Osteoblast (primary cell): ENCODE measurements at regions not wholly inside any gene's neighbourhood (a gene's known extent, or its start where the extent isn't known, plus 50 kb on each side); places are given as distances from the start of the nearest gene placed in this dataset.
"Not testable (repeated sequence)": the region's sequence is repeated elsewhere in the genome, so short reads cannot be mapped to it uniquely, and the experiment has no call there.

Experiments
- DNase-seq: peaks from one replicate; pipeline ENCODE4 v3.0.0; 2011; ENCODE audit warnings: low spot score, mixed read lengths; ENCODE audit not compliant: insufficient read length; ENCODE audit errors: missing footprints
- H2AFZ ChIP-seq: 2 replicates; pipeline ENCODE4 v1.6.0; 2011; ENCODE audit warnings: mild to moderate bottlenecking, low read length
- H3K27ac ChIP-seq: 2 replicates; pipeline ENCODE4 v1.5.1; 2011; ENCODE audit warnings: mild to moderate bottlenecking, low read depth, low read length, moderate library complexity
- H3K27me3 ChIP-seq: 2 replicates; pipeline ENCODE4 v1.6.0; 2012; ENCODE audit warnings: mild to moderate bottlenecking, control low read depth, inconsistent platforms, low read length, moderate library complexity; ENCODE audit not compliant: insufficient read depth
- H3K36me3 ChIP-seq: 2 replicates; pipeline ENCODE4 v1.5.1; 2011; ENCODE audit warnings: mild to moderate bottlenecking, low read length, control low read depth, moderate library complexity; ENCODE audit not compliant: insufficient read depth
- H3K4me1 ChIP-seq: 2 replicates; pipeline ENCODE4 v1.5.1; 2011; ENCODE audit warnings: mild to moderate bottlenecking, low read length, control low read depth, moderate library complexity; ENCODE audit not compliant: insufficient read depth
- H3K4me2 ChIP-seq: 2 replicates; pipeline ENCODE4 v1.6.0; 2011; ENCODE audit warnings: mild to moderate bottlenecking, low read length; ENCODE audit not compliant: insufficient read depth
- H3K4me3 ChIP-seq: fragments of 200-600 bp; sonication (generic); 3 replicates; pipeline ENCODE4 v1.5.1; 2012; ENCODE audit warnings: mild to moderate bottlenecking, low read length, inconsistent platforms; ENCODE audit not compliant: insufficient read depth
- H3K79me2 ChIP-seq: 2 replicates; pipeline ENCODE4 v1.6.0; 2012; ENCODE audit warnings: mild to moderate bottlenecking, low read length, control low read depth, inconsistent platforms; ENCODE audit not compliant: insufficient read depth
- H3K9me3 ChIP-seq: 2 replicates; pipeline ENCODE4 v1.5.1; 2011; ENCODE audit warnings: low read depth, low read length, control low read depth
- H4K20me1 ChIP-seq: 2 replicates; pipeline ENCODE4 v1.6.0; 2012; ENCODE audit warnings: mild to moderate bottlenecking, low read length, control low read depth; ENCODE audit not compliant: insufficient read depth
- TF ChIP-seq, protein P1 (sequence below): IDR thresholded peaks from 2 replicates; pipeline ENCODE4 v1.5.1; 2011; ENCODE audit warnings: mild to moderate bottlenecking, low read depth, low read length, moderate library complexity; ENCODE audit errors: extremely low read depth

DNA sequence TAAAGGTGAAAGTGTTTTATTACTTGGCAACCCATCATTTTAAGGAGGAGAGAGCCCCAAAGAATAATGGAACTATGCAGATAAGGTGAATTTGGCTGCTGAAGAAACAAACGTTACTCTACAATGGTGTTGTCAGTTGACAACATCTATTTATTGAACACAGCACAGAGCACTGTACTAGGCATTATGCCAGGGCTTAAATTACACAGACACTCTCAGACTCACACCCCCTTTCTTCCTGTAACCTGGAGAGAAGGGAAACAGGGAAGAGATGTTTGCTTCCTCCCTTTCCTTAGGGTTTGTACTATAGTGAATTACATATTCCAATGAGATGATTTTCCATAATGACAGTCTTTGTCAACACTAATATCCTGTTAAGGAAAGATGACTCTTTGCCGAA, 94.0 kb upstream of the ATP5MC3 start:
- Histone ChIP-seq H3K27me3 (peaks cover 4% of the 10 kb centered on the region), H3K79me2 (no peaks in the 10 kb centered on the region), H4K20me1 (no peaks in the 10 kb centered on the region), H3K4me1 (no peaks in the 10 kb centered on the region), H3K4me3 (no peak overlapping the region), H3K36me3 (no peaks in the 10 kb centered on the region), H3K4me2 (no peak overlapping the region), H3K9me3 (no peaks in the 10 kb centered on the region), H2AFZ (no peak overlapping the region), H3K27ac (no peak overlapping the region)
- no peak for DNase-seq
- TF ChIP-seq, protein P1, sequence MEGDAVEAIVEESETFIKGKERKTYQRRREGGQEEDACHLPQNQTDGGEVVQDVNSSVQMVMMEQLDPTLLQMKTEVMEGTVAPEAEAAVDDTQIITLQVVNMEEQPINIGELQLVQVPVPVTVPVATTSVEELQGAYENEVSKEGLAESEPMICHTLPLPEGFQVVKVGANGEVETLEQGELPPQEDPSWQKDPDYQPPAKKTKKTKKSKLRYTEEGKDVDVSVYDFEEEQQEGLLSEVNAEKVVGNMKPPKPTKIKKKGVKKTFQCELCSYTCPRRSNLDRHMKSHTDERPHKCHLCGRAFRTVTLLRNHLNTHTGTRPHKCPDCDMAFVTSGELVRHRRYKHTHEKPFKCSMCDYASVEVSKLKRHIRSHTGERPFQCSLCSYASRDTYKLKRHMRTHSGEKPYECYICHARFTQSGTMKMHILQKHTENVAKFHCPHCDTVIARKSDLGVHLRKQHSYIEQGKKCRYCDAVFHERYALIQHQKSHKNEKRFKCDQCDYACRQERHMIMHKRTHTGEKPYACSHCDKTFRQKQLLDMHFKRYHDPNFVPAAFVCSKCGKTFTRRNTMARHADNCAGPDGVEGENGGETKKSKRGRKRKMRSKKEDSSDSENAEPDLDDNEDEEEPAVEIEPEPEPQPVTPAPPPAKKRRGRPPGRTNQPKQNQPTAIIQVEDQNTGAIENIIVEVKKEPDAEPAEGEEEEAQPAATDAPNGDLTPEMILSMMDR: no peak

DNA sequence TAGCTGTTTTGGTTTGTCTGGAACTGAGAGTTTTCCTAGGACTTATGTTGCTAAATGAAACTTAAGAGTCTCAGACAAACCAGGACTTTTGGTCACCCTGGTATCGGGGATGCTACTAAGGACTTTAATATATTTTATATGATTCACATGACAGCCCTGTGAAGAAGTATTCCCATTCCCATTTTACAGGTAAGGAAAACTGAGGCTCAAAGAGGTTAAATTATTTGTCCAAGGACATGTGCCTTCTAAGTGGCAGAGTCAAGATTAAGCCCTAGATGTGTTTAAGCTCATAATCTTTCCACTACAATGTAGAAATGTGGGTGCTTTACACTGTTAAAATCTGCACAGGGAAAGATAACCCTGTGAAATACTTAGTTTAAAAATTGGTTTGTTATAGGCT, 77.7 kb upstream of the ATP5MC3 start:
- TF ChIP-seq, protein P1: no peak
- no peaks in the 10 kb centered on the region for H3K36me3 ChIP-seq

DNA sequence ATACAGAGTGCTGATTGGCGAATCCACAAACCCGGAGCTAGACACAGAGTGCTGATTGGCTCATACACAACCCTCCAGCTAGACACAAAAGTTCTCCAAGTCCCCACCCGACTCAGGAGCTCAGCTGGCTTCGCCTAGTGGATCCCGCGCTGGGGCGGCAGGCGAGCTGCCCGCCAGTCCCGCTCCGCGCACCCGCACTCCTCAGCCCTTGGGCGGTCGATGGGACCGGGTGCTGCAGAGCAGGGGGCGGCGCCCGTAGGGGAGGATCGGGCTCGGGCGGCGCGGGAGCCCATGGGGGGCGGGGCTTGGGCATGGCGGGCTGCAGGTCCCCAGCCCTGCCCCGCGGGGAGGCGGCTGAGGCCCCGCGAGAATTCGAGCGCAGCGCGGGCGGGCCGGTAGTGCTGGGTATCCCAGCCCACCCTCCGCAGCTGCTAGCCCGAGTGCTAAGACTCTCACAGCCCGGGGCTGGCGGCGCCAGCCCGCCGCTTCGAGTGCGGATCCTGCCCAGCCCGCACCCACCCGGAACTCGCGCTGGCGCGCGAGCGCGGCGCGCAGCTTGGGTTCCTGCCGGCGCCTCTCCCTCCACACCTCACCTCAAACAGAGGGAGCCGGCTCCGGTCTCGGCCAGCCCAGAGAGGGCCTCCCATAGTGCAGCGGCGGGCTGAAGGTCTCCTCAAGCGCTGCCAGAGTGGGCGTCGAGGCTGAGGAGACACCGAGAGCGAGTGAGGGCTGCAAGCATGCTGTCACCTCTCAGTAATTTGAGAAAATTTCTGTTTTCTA, 75.5 kb upstream of the ATP5MC3 start:
- Histone ChIP-seq H3K36me3 (no peaks in the 10 kb centered on the region), H3K4me2 (no peak overlapping the region), H3K27me3 (peaks cover 5% of the 10 kb centered on the region), H3K27ac (no peak overlapping the region), H3K4me1 (no peaks in the 10 kb centered on the region), H3K9me3 (no peaks in the 10 kb centered on the region), H4K20me1 (no peaks in the 10 kb centered on the region), H2AFZ (no peak overlapping the region), H3K79me2 (no peaks in the 10 kb centered on the region), H3K4me3 (no peak overlapping the region)
- TF ChIP-seq, protein P1: no peak
- DNase-seq: no peak

More for the DNA sequence above, 77.7 kb upstream of the ATP5MC3 start:
- no peaks in the 10 kb centered on the region for H3K79me2 ChIP-seq
- no peak overlapping the region for H3K27ac ChIP-seq
- no peaks in the 10 kb centered on the region for H3K4me1 ChIP-seq
- H3K4me2 ChIP-seq: no peak overlapping the region
- H2AFZ ChIP-seq: no peak overlapping the region
- no peaks in the 10 kb centered on the region for H3K9me3 ChIP-seq
- no peaks in the 10 kb centered on the region for H3K27me3 ChIP-seq
- DNase-seq: peak; percentile 72
- H3K4me3 ChIP-seq: no peak overlapping the region
- no peaks in the 10 kb centered on the region for H4K20me1 ChIP-seq

DNA sequence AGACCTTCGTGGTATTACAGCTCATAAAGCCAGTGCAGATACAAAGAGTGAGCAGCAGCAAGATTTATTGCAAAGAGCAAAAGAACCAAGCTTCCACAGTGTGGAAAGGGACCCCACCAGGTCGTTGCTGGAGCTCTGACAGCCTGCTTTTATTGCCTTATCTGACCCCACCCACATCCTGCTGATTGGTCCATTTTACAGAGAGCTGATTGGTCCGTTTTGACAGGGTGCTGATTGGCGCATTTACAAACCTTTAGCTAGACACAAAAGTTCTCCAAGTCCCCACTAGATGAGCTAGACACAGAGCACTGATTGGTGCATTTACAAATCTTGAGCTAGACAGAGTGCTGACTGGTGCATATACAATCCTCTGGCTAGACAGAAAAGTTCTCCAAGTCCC, 74.9 kb upstream of the ATP5MC3 start:
- not testable (repeated sequence) for H3K4me1 ChIP-seq, H3K27ac ChIP-seq, DNase-seq, H3K36me3 ChIP-seq, H3K79me2 ChIP-seq, H4K20me1 ChIP-seq, H2AFZ ChIP-seq, H3K4me3 ChIP-seq, H3K9me3 ChIP-seq, H3K27me3 ChIP-seq, H3K4me2 ChIP-seq
